BJ (cell line): ENCODE measurements at regions not wholly inside any gene's neighbourhood (a gene's known extent, or its start where the extent isn't known, plus 50 kb on each side); places are given as distances from the start of the nearest gene placed in this dataset.

ENCODE experiments used
- CTCF ChIA-PET: fragments of 350-600 bp; formaldehyde crosslinking; extraction: SDS; loops from one replicate; lab custom pipeline; 2021; ENCODE audit warnings: antibody characterized with exemption, inconsistent platforms; lab: Yijun Ruan, JAX
- POLR2A ChIA-PET: fragments of 300-600 bp; sonication (Branson Sonifier 250); formaldehyde crosslinking; extraction: SDS; loops from one replicate; lab custom pipeline; 2021; ENCODE audit warnings: antibody characterized with exemption; lab: Charles Lee
- DNase-seq: peaks from one replicate; pipeline ENCODE4 v3.0.0-alpha.2; 2011; ENCODE audit warnings: low read depth
- H3K27me3 ChIP-seq: 2 replicates; pipeline ENCODE4 v1.6.0; 2011; ENCODE audit warnings: low read length; ENCODE audit not compliant: control insufficient read depth, insufficient read depth
- H3K36me3 ChIP-seq: 2 replicates; pipeline ENCODE4 v1.5.1; 2011; ENCODE audit warnings: low read length; ENCODE audit not compliant: control insufficient read depth, insufficient read depth
- H3K4me3 ChIP-seq: 2 replicates; pipeline ENCODE4 v1.5.1; 2011; ENCODE audit warnings: low read depth, mild to moderate bottlenecking, control low read depth, low read length
- TF ChIP-seq, protein P1 (sequence below): IDR thresholded peaks from 2 replicates; pipeline ENCODE4 v1.5.1; 2011; ENCODE audit warnings: low read depth, mild to moderate bottlenecking, control low read depth, inconsistent platforms, low read length, moderate library complexity; ENCODE audit not compliant: insufficient read depth

DNA sequence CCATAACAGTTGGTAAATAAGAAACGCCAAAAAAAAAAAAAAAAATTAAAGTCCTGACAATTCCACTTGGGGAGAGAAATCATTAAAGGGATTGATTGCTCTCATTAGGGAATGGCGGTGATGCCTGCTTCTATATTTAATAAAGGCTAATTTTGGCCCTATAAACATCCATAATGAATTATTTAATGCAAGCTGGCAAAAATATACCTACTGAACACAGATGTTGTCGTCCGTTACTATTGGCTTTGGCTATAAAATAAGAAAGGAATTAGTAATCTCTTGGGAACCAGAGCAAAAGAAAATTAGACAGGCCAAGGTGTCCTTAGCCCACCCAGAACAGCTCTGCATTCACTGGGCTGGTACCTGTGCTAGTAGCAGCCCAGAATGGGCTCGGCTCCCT lies 717.3 kb downstream of the DIAPH3 start:
- no peak overlapping the region for H3K4me3 ChIP-seq
- no peaks in the 10 kb centered on the region for H3K27me3 ChIP-seq
- ChIA-PET CTCF (interaction anchor here (0.6 kb wide), 1 partner anchor 318 kb away, joined by 3 read pairs; no protein-coding TSS in a partner anchor), POLR2A (no interaction called here)
- TF ChIP-seq, protein P1, sequence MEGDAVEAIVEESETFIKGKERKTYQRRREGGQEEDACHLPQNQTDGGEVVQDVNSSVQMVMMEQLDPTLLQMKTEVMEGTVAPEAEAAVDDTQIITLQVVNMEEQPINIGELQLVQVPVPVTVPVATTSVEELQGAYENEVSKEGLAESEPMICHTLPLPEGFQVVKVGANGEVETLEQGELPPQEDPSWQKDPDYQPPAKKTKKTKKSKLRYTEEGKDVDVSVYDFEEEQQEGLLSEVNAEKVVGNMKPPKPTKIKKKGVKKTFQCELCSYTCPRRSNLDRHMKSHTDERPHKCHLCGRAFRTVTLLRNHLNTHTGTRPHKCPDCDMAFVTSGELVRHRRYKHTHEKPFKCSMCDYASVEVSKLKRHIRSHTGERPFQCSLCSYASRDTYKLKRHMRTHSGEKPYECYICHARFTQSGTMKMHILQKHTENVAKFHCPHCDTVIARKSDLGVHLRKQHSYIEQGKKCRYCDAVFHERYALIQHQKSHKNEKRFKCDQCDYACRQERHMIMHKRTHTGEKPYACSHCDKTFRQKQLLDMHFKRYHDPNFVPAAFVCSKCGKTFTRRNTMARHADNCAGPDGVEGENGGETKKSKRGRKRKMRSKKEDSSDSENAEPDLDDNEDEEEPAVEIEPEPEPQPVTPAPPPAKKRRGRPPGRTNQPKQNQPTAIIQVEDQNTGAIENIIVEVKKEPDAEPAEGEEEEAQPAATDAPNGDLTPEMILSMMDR = no peak
- DNase-seq = no peak
- H3K36me3 ChIP-seq = no peaks in the 10 kb centered on the region

DNA sequence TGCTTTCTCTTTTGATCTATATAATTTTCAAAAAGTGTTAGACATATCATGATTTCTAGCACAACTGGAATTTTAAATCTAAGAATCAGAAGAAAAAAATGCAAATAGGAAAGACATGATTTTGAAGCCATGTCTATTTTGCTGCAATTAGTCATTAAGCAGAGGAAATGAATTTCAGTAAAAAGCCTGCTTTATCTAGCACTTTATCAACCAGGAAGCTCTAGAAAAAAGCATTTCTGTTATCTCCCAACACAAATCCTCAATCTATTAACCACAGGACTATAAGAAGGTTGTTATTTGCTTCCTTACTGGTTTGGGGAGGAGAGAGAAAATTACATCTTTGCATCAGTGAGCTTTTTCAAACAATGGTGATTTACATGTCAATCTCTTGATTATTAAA lies 716.7 kb downstream of the DIAPH3 start:
- POLR2A ChIA-PET = no interaction called here
- CTCF ChIA-PET = interaction anchor here (0.6 kb wide), 1 partner anchor 317 kb away, joined by 3 read pairs; no protein-coding TSS in a partner anchor

DNA sequence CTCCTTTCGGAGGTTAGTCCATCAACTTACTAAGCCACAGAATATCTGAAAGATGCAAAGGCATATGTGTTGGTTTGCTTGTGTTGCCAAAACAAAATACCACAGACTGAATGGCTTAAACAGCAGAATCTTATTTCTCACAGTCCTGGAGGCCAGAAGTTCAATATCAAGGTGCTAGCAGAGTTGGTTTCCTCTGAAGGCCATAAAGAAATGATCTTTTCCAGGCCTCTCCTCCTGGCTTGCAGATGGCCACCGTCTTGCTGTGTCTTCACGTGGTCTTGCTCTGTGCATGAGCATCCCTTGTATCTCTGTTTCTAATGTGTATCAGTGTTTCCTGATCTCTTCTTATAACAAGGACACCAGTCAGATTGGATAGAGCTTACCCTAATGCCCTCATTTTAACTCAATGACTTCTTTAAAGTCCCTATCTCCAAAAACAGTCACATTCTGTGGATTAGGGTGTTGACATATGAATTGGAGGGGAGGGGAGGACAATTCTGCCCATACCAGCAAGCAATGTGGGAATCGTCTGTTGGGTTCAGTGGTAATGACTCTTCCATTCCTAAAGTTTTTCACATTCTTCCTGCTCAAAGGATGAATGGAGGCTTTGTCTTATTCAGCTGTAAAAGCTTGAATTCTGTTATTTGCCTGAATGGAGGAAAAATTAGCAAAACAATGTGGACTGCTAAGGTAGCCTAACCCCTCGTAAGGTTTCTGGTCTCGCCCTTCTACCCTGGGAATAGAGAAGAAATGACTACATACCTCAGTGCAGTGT lies 715.7 kb downstream of the DIAPH3 start:
- TF ChIP-seq, protein P1 = no peak
- ChIA-PET POLR2A (interaction anchor here (0.6 to 0.7 kb wide), 2 partner anchors 11 to 27 kb away, joined by 4 to 5 read pairs; no protein-coding TSS in a partner anchor), CTCF (no interaction called here)
- Histone ChIP-seq H3K27me3 (no peaks in the 10 kb centered on the region), H3K4me3 (no peak overlapping the region), H3K36me3 (no peaks in the 10 kb centered on the region)
- peak; percentile 59 for DNase-seq

More for the DNA sequence above, 716.7 kb downstream of the DIAPH3 start:
- H3K36me3 ChIP-seq = no peaks in the 10 kb centered on the region
- TF ChIP-seq, protein P1 = no peak
- no peaks in the 10 kb centered on the region for H3K27me3 ChIP-seq
- DNase-seq = no peak
- H3K4me3 ChIP-seq = no peak overlapping the region

- Histone ChIP-seq H3K36me3 (no peaks in the 10 kb centered on the region), H3K27me3 (no peaks in the 10 kb centered on the region), H3K4me3 (no peak overlapping the region)
- DNase-seq = no peak
- POLR2A ChIA-PET = no interaction called here
- CTCF ChIA-PET = no interaction called here
- TF ChIP-seq, protein P1 = no peak
Measured at GRCh38 chr13:59449750-59450149, 714.0 kb downstream of the DIAPH3 start.

GRCh38 chr13:59450229-59450628 lies 713.5 kb downstream of the DIAPH3 start:
- no peaks in the 10 kb centered on the region for H3K36me3 ChIP-seq
- TF ChIP-seq, protein P1 = no peak
- CTCF ChIA-PET = no interaction called here
- no peak overlapping the region for H3K4me3 ChIP-seq
- H3K27me3 ChIP-seq = no peaks in the 10 kb centered on the region
- POLR2A ChIA-PET = no interaction called here
- DNase-seq = no peak
